ENCODE measurements at regions not wholly inside any gene's neighbourhood (a gene's known extent, or its start where the extent isn't known, plus 50 kb on each side); places are given as distances from the start of the nearest gene placed in this dataset.
"Not testable (repeated sequence)": the region's sequence is repeated elsewhere in the genome, so short reads cannot be mapped to it uniquely, and the experiment has no call there.

GRCh38 chr17:15850687-15851086 lies 94.2 kb upstream of the ADORA2B start:
- not testable (repeated sequence) for TF ChIP-seq POLR2A (IDR thresholded peaks at IDR 0.05); CTCF (IDR thresholded peaks at IDR 0.05); POLR2AphosphoS5 (IDR thresholded peaks at IDR 0.05; ENCODE audit: insufficient read depth in 1 of 2, low read depth in 1 of 2)

All from vagina (tissue), 2 donors.